Loucy (cell line): ENCODE measurements at regions not wholly inside any gene's neighbourhood (a gene's known extent, or its start where the extent isn't known, plus 50 kb on each side); places are given as distances from the start of the nearest gene placed in this dataset.
"Not testable (repeated sequence)": the region's sequence is repeated elsewhere in the genome, so short reads cannot be mapped to it uniquely, and the experiment has no call there.

Experiments used
- EZH2phosphoT487 ChIP-seq: fragments of 200-600 bp; IDR thresholded peaks from 2 replicates; pipeline ENCODE4 v1.6.1; 2018; ENCODE audit warnings: antibody characterized with exemption, mild to moderate bottlenecking, moderate library complexity, borderline replicate concordance
- TF ChIP-seq, protein P1 (sequence below): fragments of 200-600 bp; sonication (generic); conservative IDR thresholded peaks from 2 replicates; pipeline ENCODE4 v1.5.1; 2014; ENCODE audit warnings: mild to moderate bottlenecking, antibody characterized with exemption, low read length

GRCh38 chr13:56763333-56763732 lies 377.4 kb upstream of the PRR20A start:
- TF ChIP-seq, protein P1, sequence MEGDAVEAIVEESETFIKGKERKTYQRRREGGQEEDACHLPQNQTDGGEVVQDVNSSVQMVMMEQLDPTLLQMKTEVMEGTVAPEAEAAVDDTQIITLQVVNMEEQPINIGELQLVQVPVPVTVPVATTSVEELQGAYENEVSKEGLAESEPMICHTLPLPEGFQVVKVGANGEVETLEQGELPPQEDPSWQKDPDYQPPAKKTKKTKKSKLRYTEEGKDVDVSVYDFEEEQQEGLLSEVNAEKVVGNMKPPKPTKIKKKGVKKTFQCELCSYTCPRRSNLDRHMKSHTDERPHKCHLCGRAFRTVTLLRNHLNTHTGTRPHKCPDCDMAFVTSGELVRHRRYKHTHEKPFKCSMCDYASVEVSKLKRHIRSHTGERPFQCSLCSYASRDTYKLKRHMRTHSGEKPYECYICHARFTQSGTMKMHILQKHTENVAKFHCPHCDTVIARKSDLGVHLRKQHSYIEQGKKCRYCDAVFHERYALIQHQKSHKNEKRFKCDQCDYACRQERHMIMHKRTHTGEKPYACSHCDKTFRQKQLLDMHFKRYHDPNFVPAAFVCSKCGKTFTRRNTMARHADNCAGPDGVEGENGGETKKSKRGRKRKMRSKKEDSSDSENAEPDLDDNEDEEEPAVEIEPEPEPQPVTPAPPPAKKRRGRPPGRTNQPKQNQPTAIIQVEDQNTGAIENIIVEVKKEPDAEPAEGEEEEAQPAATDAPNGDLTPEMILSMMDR = not testable (repeated sequence)
- not testable (repeated sequence) for TF ChIP-seq EZH2phosphoT487
